SK-N-MC (cell line): ENCODE measurements at regions not wholly inside any gene's neighbourhood (a gene's known extent, or its start where the extent isn't known, plus 50 kb on each side); places are given as distances from the start of the nearest gene placed in this dataset.

ENCODE experiments used
- EZH2 ChIP-seq: fragments of 200-600 bp; sonication (generic); IDR thresholded peaks from one replicate; pipeline ENCODE4 v1.6.1; 2017; ENCODE audit warnings: antibody characterized with exemption
- POLR2AphosphoS5 ChIP-seq: IDR thresholded peaks from 2 replicates; pipeline ENCODE4 v1.6.1; 2012; ENCODE audit warnings: mild to moderate bottlenecking, low read depth, low read length, borderline replicate concordance

- TF ChIP-seq EZH2 = no peak
- TF ChIP-seq POLR2AphosphoS5 = no peak
Measured at GRCh38 chr7:33760834-33761233, 144.5 kb upstream of the BMPER start.
